Ovary (tissue), 7 donors: ENCODE measurements at regions not wholly inside any gene's neighbourhood (a gene's known extent, or its start where the extent isn't known, plus 50 kb on each side); places are given as distances from the start of the nearest gene placed in this dataset.

Experiments
- DNase-seq, 5 donors: peaks; one replicate each; pipeline ENCODE4 v3.0.0-alpha.2; 2019 to 2020
- H3K27ac ChIP-seq, 2 donors: fragments of 200-600 bp; one replicate each; pipeline versions ENCODE4 v1.5.1 to v1.8.0; 2019 to 2022
- H3K27me3 ChIP-seq: fragments of 200-600 bp; one replicate; pipeline ENCODE4 v1.8.0; 2022
- H3K36me3 ChIP-seq: fragments of 200-600 bp; sonication (generic); one replicate; pipeline ENCODE4 v1.5.1; 2019
- H3K4me1 ChIP-seq: one replicate; pipeline ENCODE4 v1.8.1; 2013; ENCODE audit warnings: mild to moderate bottlenecking, moderate library complexity; ENCODE audit not compliant: insufficient read depth
- H3K4me3 ChIP-seq: fragments of 200-600 bp; sonication (generic); one replicate; pipeline ENCODE4 v1.5.1; 2017
- H3K9me3 ChIP-seq, 2 donors: fragments of 200-600 bp in 1 of 2; sonication (generic) in 1 of 2; one replicate each; pipeline versions ENCODE4 v1.5.1 to v1.8.1; 2013 to 2019; ENCODE audit warnings: mild to moderate bottlenecking in 1 of 2, moderate library complexity in 1 of 2
- EP300 ChIP-seq: sonication (generic); formaldehyde crosslinking; IDR thresholded peaks from one replicate; pipeline ENCODE4 v1.6.1; 2017; ENCODE audit warnings: antibody characterized with exemption
- POLR2A ChIP-seq: fragments of 450-650 bp; IDR thresholded peaks from one replicate; pipeline ENCODE4 v1.6.1; 2017; ENCODE audit warnings: antibody characterized with exemption, mild to moderate bottlenecking, moderate library complexity
- WGBS, 3 donors: extraction: QIAGEN DNeasy Blood & Tissue Kit in 1 of 3; methylation state at CpG; one replicate each; pipeline versions ENCODE4 v1.1.5 to v1.1.7; 2013 to 2017; 5-methylcytosine and 5-hydroxymethylcytosine counted together
- intact Hi-C, 4 donors: fragments of 100-400 bp; cut with DNase I; formaldehyde crosslinking; loops; one replicate each; pipeline versions ENCODE4 v1.11.0 to v1.15.1; 2022 to 2023
- TF ChIP-seq, protein P1 (sequence below), 3 donors: fragments of 450-650 bp in 2 of 3; fragments of 200-600 bp in 1 of 3; IDR thresholded peaks; one replicate each; pipeline versions ENCODE4 v1.5.1 to v1.8.0; 2016 to 2022; ENCODE audit warnings: antibody characterized with exemption in 3 of 3, mild to moderate bottlenecking in 1 of 3
- donor health status: DM: no; HTN: no; CAD: no; lungs with moderate emphysema.
- donor health status: DM: no; HTN: no; CAD: no.
- donor health status: Bipolar disorder and iron deficiency.
- donor health status: DM: no; HTN: no; CAD: no.
- donor health status: DM: yes; HTN: yes; CAD: no.

DNA sequence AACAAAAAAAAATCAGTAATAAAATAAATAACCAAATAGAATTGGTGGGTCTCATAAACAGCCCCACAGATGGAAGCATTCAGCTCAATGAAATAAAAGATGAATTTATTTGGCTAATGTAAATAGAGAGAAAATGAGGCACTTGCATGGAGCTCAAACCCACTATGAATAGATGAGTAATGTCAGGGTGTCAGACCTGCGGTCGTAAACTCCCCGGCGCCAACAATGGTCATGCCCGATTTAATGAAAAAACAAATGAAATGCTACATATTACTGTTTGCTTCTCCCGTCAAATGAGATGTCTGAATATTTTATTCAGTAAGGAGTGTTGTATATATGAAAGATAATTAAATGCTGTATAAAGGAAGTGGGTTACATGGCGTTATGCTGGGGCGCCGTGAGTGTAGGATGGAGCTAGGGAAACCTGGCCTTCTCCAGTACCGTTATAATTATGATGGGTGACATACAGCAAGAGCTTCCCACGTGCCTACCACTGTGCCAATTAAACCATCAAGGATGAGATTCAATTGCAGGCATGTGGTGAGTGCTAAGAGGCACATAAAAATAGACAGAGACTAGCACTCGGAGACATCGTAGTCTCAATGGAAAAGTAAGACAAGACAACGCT, 648.1 kb downstream of the BCL11B start:
- peaks cover 0 to 3% of the 10 kb centered on the region in 2 donors for H3K9me3 ChIP-seq
- intact Hi-C loops, result no loop called here
- no peak for TF ChIP-seq EP300
- TF ChIP-seq POLR2A, result no peak
- TF ChIP-seq, protein P1, sequence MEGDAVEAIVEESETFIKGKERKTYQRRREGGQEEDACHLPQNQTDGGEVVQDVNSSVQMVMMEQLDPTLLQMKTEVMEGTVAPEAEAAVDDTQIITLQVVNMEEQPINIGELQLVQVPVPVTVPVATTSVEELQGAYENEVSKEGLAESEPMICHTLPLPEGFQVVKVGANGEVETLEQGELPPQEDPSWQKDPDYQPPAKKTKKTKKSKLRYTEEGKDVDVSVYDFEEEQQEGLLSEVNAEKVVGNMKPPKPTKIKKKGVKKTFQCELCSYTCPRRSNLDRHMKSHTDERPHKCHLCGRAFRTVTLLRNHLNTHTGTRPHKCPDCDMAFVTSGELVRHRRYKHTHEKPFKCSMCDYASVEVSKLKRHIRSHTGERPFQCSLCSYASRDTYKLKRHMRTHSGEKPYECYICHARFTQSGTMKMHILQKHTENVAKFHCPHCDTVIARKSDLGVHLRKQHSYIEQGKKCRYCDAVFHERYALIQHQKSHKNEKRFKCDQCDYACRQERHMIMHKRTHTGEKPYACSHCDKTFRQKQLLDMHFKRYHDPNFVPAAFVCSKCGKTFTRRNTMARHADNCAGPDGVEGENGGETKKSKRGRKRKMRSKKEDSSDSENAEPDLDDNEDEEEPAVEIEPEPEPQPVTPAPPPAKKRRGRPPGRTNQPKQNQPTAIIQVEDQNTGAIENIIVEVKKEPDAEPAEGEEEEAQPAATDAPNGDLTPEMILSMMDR (IDR thresholded peaks at IDR 0.05), result no peak
- no peaks in the 10 kb centered on the region for H3K27me3 ChIP-seq
- H3K36me3 ChIP-seq, result no peaks in the 10 kb centered on the region
- H3K27ac ChIP-seq, result no peak overlapping the region
- no peak for DNase-seq
- H3K4me1 ChIP-seq, result no peaks in the 10 kb centered on the region
- WGBS, 3 donors, result 87 to 92% (median 89%) methylated on average over 14 of the region's 14 CpGs
- no peak overlapping the region for H3K4me3 ChIP-seq

DNA sequence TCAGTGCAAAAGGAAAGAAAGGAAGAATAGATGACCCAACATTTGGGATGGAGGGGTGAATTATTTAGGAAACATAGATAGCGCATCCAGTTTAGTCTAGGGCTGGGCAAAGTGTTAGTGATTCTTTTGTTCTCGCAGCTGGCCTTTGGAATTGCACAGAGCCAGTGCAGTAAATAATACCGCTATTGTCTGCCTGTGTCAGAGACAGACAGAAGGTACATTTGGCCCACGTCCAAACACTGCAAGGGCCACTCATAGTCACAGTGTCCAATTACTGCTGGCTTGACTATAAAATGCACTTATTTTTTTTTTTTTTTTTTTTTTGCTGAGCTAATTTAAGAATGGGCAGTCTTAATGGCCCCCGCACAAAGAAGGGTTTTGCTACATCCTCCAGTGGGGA, 638.6 kb downstream of the BCL11B start:
- WGBS, 3 donors, result 47 to 63% (median 61%) methylated on average over 5 of the region's 5 CpGs
- intact Hi-C loops, result no loop called here
- Histone ChIP-seq H3K36me3 (no peaks in the 10 kb centered on the region), H3K4me1 (no peaks in the 10 kb centered on the region), H3K27me3 (no peaks in the 10 kb centered on the region), H3K9me3 (no peaks in the 10 kb centered on the region), H3K27ac (no peak overlapping the region), H3K4me3 (no peak overlapping the region)
- no peak for DNase-seq
- TF ChIP-seq EP300 (no peak), POLR2A (no peak)
- TF ChIP-seq, protein P1 (IDR thresholded peaks at IDR 0.05), result no peak

DNA sequence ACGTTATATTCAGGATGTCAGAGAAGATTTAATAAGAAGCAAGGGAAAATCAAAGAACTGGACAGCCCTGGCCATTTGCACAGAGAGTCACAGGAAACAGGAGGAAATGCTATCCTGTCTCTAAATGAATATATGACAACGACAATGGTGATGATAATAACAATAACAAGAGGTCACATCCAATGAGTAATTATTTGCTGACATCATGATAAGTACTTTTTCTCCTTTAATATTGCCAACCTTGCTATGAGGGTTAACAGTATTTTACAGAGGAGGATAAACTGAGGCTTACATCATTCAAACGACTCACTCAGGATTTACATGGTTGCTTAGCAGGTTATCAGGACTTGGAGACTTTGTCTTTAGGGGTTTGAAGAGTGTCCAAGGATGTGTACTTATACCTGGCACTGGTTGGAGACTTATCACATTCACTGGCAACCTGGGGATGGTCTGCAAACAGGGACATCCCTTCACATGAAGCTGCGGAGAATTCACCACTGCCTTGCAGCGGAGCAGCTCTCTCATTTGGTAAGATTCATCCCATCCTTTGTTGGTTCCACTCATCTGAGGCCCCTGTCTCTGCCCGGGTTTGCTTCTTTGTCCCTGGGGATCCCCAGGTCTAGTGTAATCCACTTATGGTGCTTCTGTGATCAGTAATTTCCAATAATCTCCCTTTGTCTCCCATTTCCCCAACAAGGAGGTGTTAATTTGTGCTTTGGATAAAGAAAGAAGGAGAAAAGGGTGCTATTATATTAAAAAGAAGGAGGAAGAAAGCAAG, 637.8 kb downstream of the BCL11B start:
- H3K4me3 ChIP-seq, result no peak overlapping the region
- no peaks in the 10 kb centered on the region for H3K9me3 ChIP-seq
- TF ChIP-seq POLR2A, result no peak
- TF ChIP-seq EP300, result no peak
- TF ChIP-seq, protein P1 (IDR thresholded peaks at IDR 0.05), result no peak
- no peaks in the 10 kb centered on the region for H3K36me3 ChIP-seq
- 59 to 71% (median 71%) methylated on average over 6 of the region's 6 CpGs for WGBS, 3 donors
- no peaks in the 10 kb centered on the region for H3K4me1 ChIP-seq
- intact Hi-C loops, result no loop called here
- no peak overlapping the region for H3K27ac ChIP-seq
- DNase-seq, result no peak
- no peaks in the 10 kb centered on the region for H3K27me3 ChIP-seq

DNA sequence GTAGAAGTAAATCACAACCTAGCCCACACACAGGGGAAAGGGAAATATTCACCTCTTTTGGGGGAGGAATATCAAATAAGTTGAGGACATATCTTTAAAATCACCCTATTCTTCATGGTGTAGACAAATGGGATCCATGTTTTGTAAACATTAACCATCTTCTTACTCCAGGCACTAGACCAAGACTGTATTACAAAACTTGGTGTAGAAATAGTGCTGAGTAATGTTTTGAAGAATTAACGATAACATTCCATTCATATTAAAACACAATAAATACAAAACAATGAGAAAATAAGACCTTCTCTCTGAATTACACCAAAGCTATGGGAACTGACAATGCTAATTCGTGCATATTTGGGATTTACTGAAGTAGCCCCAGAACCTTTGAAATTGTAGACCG, 633.6 kb downstream of the BCL11B start:
- 62 to 84% (median 72%) methylated on average over 3 of the region's 3 CpGs for WGBS, 3 donors

More for the DNA sequence above, 633.6 kb downstream of the BCL11B start:
- H3K27ac ChIP-seq, result no peak overlapping the region
- no peaks in the 10 kb centered on the region for H3K36me3 ChIP-seq
- intact Hi-C loops, result no loop called here
- H3K4me3 ChIP-seq, result no peak overlapping the region
- H3K9me3 ChIP-seq, result no peaks in the 10 kb centered on the region
- H3K4me1 ChIP-seq, result no peaks in the 10 kb centered on the region
- no peak for DNase-seq
- H3K27me3 ChIP-seq, result no peaks in the 10 kb centered on the region
- TF ChIP-seq EP300 (no peak), POLR2A (no peak)
- TF ChIP-seq, protein P1 (IDR thresholded peaks at IDR 0.05), result no peak
